ENCODE measurements at regions not wholly inside any gene's neighbourhood (a gene's known extent, or its start where the extent isn't known, plus 50 kb on each side); places are given as distances from the start of the nearest gene placed in this dataset.

- Histone ChIP-seq H4K20me1 (ENCODE audit: control insufficient read depth, extremely low read depth, insufficient read depth, low read length) (no peaks in the 10 kb centered on the region), H3K36me3 (ENCODE audit: control insufficient read depth in 2 of 2, extremely low read depth in 1 of 2, insufficient read depth in 2 of 2, low read length in 2 of 2) (no peaks in the 10 kb centered on the region), H3K9me3 (ENCODE audit: control insufficient read depth, low read depth, low read length) (no peaks in the 10 kb centered on the region), H3K4me1 (ENCODE audit: control insufficient read depth, extremely low read depth, insufficient read depth, low read length) (no peaks in the 10 kb centered on the region), H3K4me2 (ENCODE audit: control insufficient read depth, extremely low read depth, insufficient read depth, low read depth, low read length) (no peak overlapping the region), H3K27ac (ENCODE audit: control insufficient read depth, insufficient read depth, low read length) (no peak overlapping the region), H2AFZ (ENCODE audit: control insufficient read depth, low read length) (no peak overlapping the region), H3K79me2 (ENCODE audit: control insufficient read depth, insufficient read depth, low read length) (no peaks in the 10 kb centered on the region), H3K9me1 (ENCODE audit: control insufficient read depth, extremely low read depth, insufficient read depth, low read length) (no peaks in the 10 kb centered on the region), H3K27me3 (ENCODE audit: control insufficient read depth, extremely low read depth, insufficient read depth, low read length) (no peaks in the 10 kb centered on the region), H3K9ac (ENCODE audit: control insufficient read depth, extremely low read depth, insufficient read depth, low read length) (no peak overlapping the region), H3K4me3 (ENCODE audit: control insufficient read depth in 2 of 3, extremely low read depth in 1 of 3, insufficient read depth in 2 of 3, low read depth in 1 of 3, low read length in 3 of 3) (no peak overlapping the region)
- TF ChIP-seq CTCF (optimal IDR thresholded peaks at IDR 0.05 in 1 of 3, IDR thresholded peaks at IDR 0.05 in 1 of 3, conservative IDR thresholded peaks at IDR 0.05 in 1 of 3; ENCODE audit: extremely low read depth in 1 of 3, insufficient read depth in 2 of 3, low read length in 3 of 3) (no peak), EZH2 (IDR thresholded peaks at IDR 0.05; ENCODE audit: low read length) (no peak)
- dilution Hi-C loops (cut with MboI; ENCODE audit: extremely low pct_ligation_motif_present, low sequenced_read_pairs), result no loop called here
- no peak for DNase-seq (ENCODE audit: low read depth, low spot score)
- no peak for FAIRE-seq
These were observed 166.7 kb upstream of the ZNF32 start for GRCh38 chr10:43815181-43815885.

- H3K9me1 ChIP-seq (ENCODE audit: control insufficient read depth, extremely low read depth, insufficient read depth, low read length), result no peaks in the 10 kb centered on the region
- no peaks in the 10 kb centered on the region for H4K20me1 ChIP-seq (ENCODE audit: control insufficient read depth, extremely low read depth, insufficient read depth, low read length)
- no peak overlapping the region for H2AFZ ChIP-seq (ENCODE audit: control insufficient read depth, low read length)
- no peaks in the 10 kb centered on the region for H3K27me3 ChIP-seq (ENCODE audit: control insufficient read depth, extremely low read depth, insufficient read depth, low read length)
- H3K9me3 ChIP-seq (ENCODE audit: control insufficient read depth, low read depth, low read length), result no peaks in the 10 kb centered on the region
- dilution Hi-C loops (cut with MboI; ENCODE audit: extremely low pct_ligation_motif_present, low sequenced_read_pairs), result no loop called here
- DNase-seq (ENCODE audit: low read depth, low spot score) (no peak), FAIRE-seq (no peak)
- TF ChIP-seq EZH2 (IDR thresholded peaks at IDR 0.05; ENCODE audit: low read length), result no peak
- no peak for TF ChIP-seq CTCF (optimal IDR thresholded peaks at IDR 0.05 in 1 of 3, IDR thresholded peaks at IDR 0.05 in 1 of 3, conservative IDR thresholded peaks at IDR 0.05 in 1 of 3; ENCODE audit: extremely low read depth in 1 of 3, insufficient read depth in 2 of 3, low read length in 3 of 3)
- H3K4me3 ChIP-seq (ENCODE audit: control insufficient read depth in 2 of 3, extremely low read depth in 1 of 3, insufficient read depth in 2 of 3, low read depth in 1 of 3, low read length in 3 of 3), result no peak overlapping the region
- H3K4me2 ChIP-seq (ENCODE audit: control insufficient read depth, extremely low read depth, insufficient read depth, low read depth, low read length), result no peak overlapping the region
- H3K27ac ChIP-seq (ENCODE audit: control insufficient read depth, insufficient read depth, low read length), result no peak overlapping the region
- H3K79me2 ChIP-seq (ENCODE audit: control insufficient read depth, insufficient read depth, low read length), result no peaks in the 10 kb centered on the region
- H3K9ac ChIP-seq (ENCODE audit: control insufficient read depth, extremely low read depth, insufficient read depth, low read length), result no peak overlapping the region
- H3K36me3 ChIP-seq (ENCODE audit: control insufficient read depth in 2 of 2, extremely low read depth in 1 of 2, insufficient read depth in 2 of 2, low read length in 2 of 2), result no peaks in the 10 kb centered on the region
- no peaks in the 10 kb centered on the region for H3K4me1 ChIP-seq (ENCODE audit: control insufficient read depth, extremely low read depth, insufficient read depth, low read length)
These were observed 166.0 kb upstream of the ZNF32 start for GRCh38 chr10:43814663-43815062.
